GM12878 (cell line): ENCODE measurements at regions not wholly inside any gene's neighbourhood (a gene's known extent, or its start where the extent isn't known, plus 50 kb on each side); places are given as distances from the start of the nearest gene placed in this dataset.

Experiments used
- ATAC-seq: fragments of 200-7000 bp; cut with Tn5 transposase; 3 replicates; pipeline ENCODE4 v1.9.1; 2020; ENCODE audit warnings: mild to moderate bottlenecking, moderate library complexity
- BruUV-seq: library from RNA; stranded (reverse); fragments of 400-500 nt; replicated peaks from 2 replicates; lab custom pipeline; 2021; lab: Mats Ljungman, UMichigan
- CTCF ChIA-PET: fragments of 300-600 bp; sonication (Branson Sonifier 250); formaldehyde crosslinking; extraction: SDS; loops from one replicate; lab custom pipeline; 2021; ENCODE audit warnings: inconsistent platforms; lab: Yijun Ruan, JAX
- POLR2A ChIA-PET: fragments of 350-600 bp; formaldehyde crosslinking; extraction: SDS; loops from one replicate; lab custom pipeline; 2021; ENCODE audit warnings: inconsistent platforms; lab: Charles Lee
- RAD21 ChIA-PET: fragments of 300-600 bp; sonication (Branson Sonifier 250); formaldehyde crosslinking; loops from one replicate; lab custom pipeline; 2023; ENCODE audit warnings: antibody characterized with exemption; ENCODE audit not compliant: unreplicated experiment; lab: Charles Lee
- SMC1A ChIA-PET: fragments of 300-600 bp; sonication (Branson Sonifier 250); formaldehyde crosslinking; loops from one replicate; lab custom pipeline; 2023; ENCODE audit not compliant: unreplicated experiment, uncharacterized antibody; lab: Charles Lee
- DNase-seq: peaks from one replicate; pipeline ENCODE4 v3.0.0-alpha.2; 2011; ENCODE audit warnings: low read depth, low spot score
- FAIRE-seq: peaks from 3 replicates; lab custom pipeline; 2011; peaks lifted over from hg19 to GRCh38; lab: Jason Lieb, UNC
- H2AFZ ChIP-seq: 2 replicates; pipeline ENCODE4 v1.6.0; 2011; ENCODE audit warnings: low read depth, low read length, control low read depth; ENCODE audit not compliant: control insufficient read depth
- H3K27ac ChIP-seq: 2 replicates; pipeline ENCODE4 v1.5.1; 2011; ENCODE audit warnings: control low read depth; ENCODE audit not compliant: control insufficient read depth, insufficient read depth
- H3K27me3 ChIP-seq, 2 experiments: replicated peaks in 1 of 2; 2 replicates each; pipeline versions ENCODE4 v1.6.0 to v1.6.1; 2011; ENCODE audit warnings: low read length in 1 of 2; ENCODE audit not compliant: control insufficient read depth in 2 of 2, insufficient read depth in 2 of 2
- H3K36me3 ChIP-seq, 2 experiments: 2 replicates each; pipeline ENCODE4 v1.5.1; 2011; ENCODE audit warnings: low read length in 1 of 2; ENCODE audit not compliant: control insufficient read depth in 2 of 2, insufficient read depth in 2 of 2
- H3K4me1 ChIP-seq: 2 replicates; pipeline ENCODE4 v1.6.1; 2011; ENCODE audit warnings: mild to moderate bottlenecking, low read length, moderate library complexity, mixed read lengths; ENCODE audit not compliant: control insufficient read depth, insufficient read depth
- H3K4me2 ChIP-seq: 2 replicates; pipeline ENCODE4 v1.6.0; 2011; ENCODE audit warnings: control low read depth; ENCODE audit not compliant: control insufficient read depth, insufficient read depth
- H3K4me3 ChIP-seq: fragments of 200-600 bp; sonication (generic); 2 replicates; pipeline ENCODE4 v1.5.1; 2016
- H3K79me2 ChIP-seq: 2 replicates; pipeline ENCODE4 v1.6.0; 2011; ENCODE audit warnings: low read length; ENCODE audit not compliant: control insufficient read depth, insufficient read depth
- H3K9ac ChIP-seq: 2 replicates; pipeline ENCODE4 v1.8.0; 2011; ENCODE audit warnings: low read length, control low read depth, mixed read lengths; ENCODE audit not compliant: control insufficient read depth, insufficient read depth
- H3K9me3 ChIP-seq: replicated peaks from 3 replicates; pipeline ENCODE4 v1.5.1; 2011; ENCODE audit warnings: mild to moderate bottlenecking, low read length; ENCODE audit not compliant: control insufficient read depth, insufficient read depth
- H4K20me1 ChIP-seq: 2 replicates; pipeline ENCODE4 v1.6.0; 2011; ENCODE audit not compliant: control insufficient read depth, insufficient read depth
- ATF2 ChIP-seq: IDR thresholded peaks from 2 replicates; pipeline ENCODE4 v1.6.1; 2012; ENCODE audit warnings: low read length, inconsistent platforms
- MEF2B ChIP-seq: fragments of 450-650 bp; IDR thresholded peaks from 2 replicates; pipeline ENCODE4 v1.6.1; 2018; ENCODE audit warnings: mild to moderate bottlenecking, moderate library complexity; ENCODE audit not compliant: partially characterized antibody, poor library complexity, severe bottlenecking
- NFXL1 ChIP-seq: fragments of 450-650 bp; IDR thresholded peaks from 2 replicates; pipeline ENCODE4 v1.6.1; 2017; ENCODE audit warnings: antibody characterized with exemption, mild to moderate bottlenecking, borderline replicate concordance
- WRNIP1 ChIP-seq: IDR thresholded peaks from 2 replicates; pipeline ENCODE4 v1.6.1; 2011; ENCODE audit warnings: low read depth, low read length, improper control_type of control experiment, borderline replicate concordance
- ZBTB4 ChIP-seq: fragments of 450-650 bp; formaldehyde crosslinking; IDR thresholded peaks from 2 replicates; pipeline ENCODE4 v1.4.0; 2022; ENCODE audit warnings: mild to moderate bottlenecking, moderate library complexity
- WGBS: methylation state at CpG from one replicate; pipeline ENCODE4 v1.1.6; 2016; ENCODE audit warnings: low lambda C conversion rate; ENCODE audit not compliant: insufficient replicate concordance, insufficient coverage; ENCODE audit errors: missing lambda C conversion rate; 5-methylcytosine and 5-hydroxymethylcytosine counted together
- in situ Hi-C: fragments of 300-500 bp; cut with MboI; formaldehyde crosslinking; loops from 9 replicates; pipeline ENCODE4 v1.14.3; 2018; ENCODE audit warnings: mixed read lengths
- intact Hi-C: fragments of 100-400 bp; cut with micrococcal nuclease; formaldehyde crosslinking; loops from one replicate; pipeline ENCODE4 v1.14.2; 2022; ENCODE audit not compliant: unreplicated experiment

- H3K27me3 ChIP-seq, result no peaks in the 10 kb centered on the region
- no peaks in the 10 kb centered on the region for H3K36me3 ChIP-seq
- H3K27ac ChIP-seq, result no peak overlapping the region
- ATAC-seq (no peak), FAIRE-seq (no peak), DNase-seq (no peak)
- RAD21 ChIA-PET, result no interaction called here
- CTCF ChIA-PET, result no interaction called here
- in situ Hi-C loops, result loop anchor here (25.0 kb wide), 1 partner anchor 108 kb away; no protein-coding TSS in a partner anchor
- H2AFZ ChIP-seq, result no peak overlapping the region
- H3K79me2 ChIP-seq, result no peaks in the 10 kb centered on the region
- SMC1A ChIA-PET, result no interaction called here
- no peak overlapping the region for H3K4me2 ChIP-seq
- POLR2A ChIA-PET, result no interaction called here
- H3K9me3 ChIP-seq, result no peaks in the 10 kb centered on the region
- intact Hi-C loops, result no loop called here
- 28% methylated on average over 10 of the region's 10 CpGs for WGBS
- no peaks in the 10 kb centered on the region for H4K20me1 ChIP-seq
- no peak overlapping the region for H3K9ac ChIP-seq
- no TSS peak for BruUV-seq
- no peaks in the 10 kb centered on the region for H3K4me1 ChIP-seq
- H3K4me3 ChIP-seq, result no peak overlapping the region
- no peak for TF ChIP-seq WRNIP1
- no peak for TF ChIP-seq ZBTB4 (CRISPR knock-in tag)
Observed at GRCh38 chr16:7804635-7805195, 472.1 kb downstream of the RBFOX1 start.

- Histone ChIP-seq H4K20me1 (no peaks in the 10 kb centered on the region), H2AFZ (no peak overlapping the region), H3K27ac (no peak overlapping the region), H3K36me3 (no peaks in the 10 kb centered on the region), H3K4me1 (no peaks in the 10 kb centered on the region), H3K4me2 (no peak overlapping the region), H3K4me3 (no peak overlapping the region), H3K27me3 (no peaks in the 10 kb centered on the region), H3K9ac (no peak overlapping the region), H3K79me2 (no peaks in the 10 kb centered on the region), H3K9me3 (no peaks in the 10 kb centered on the region; the same call in 2 of the 3 replicates)
- ATAC-seq, result no peak
- BruUV-seq, result no TSS peak
- 74% methylated on average over 4 of the region's 4 CpGs for WGBS
- ChIA-PET RAD21 (no interaction called here), CTCF (no interaction called here), SMC1A (no interaction called here), POLR2A (no interaction called here)
- intact Hi-C loops (no loop called here), in situ Hi-C loops (no loop called here)
- no peak for DNase-seq
- FAIRE-seq, result no peak
- TF ChIP-seq ATF2, result no peak
- no peak for TF ChIP-seq MEF2B
- no peak for TF ChIP-seq NFXL1
Observed at GRCh38 chr16:7792346-7792745, 459.7 kb downstream of the RBFOX1 start.
